Suprapubic skin (tissue), 3 donors: ENCODE measurements at regions not wholly inside any gene's neighbourhood (a gene's known extent, or its start where the extent isn't known, plus 50 kb on each side); places are given as distances from the start of the nearest gene placed in this dataset.

Source experiments
- POLR2A ChIP-seq, 2 donors: fragments of 450-650 bp; IDR thresholded peaks; one replicate each; pipeline ENCODE4 v1.6.1; 2017; ENCODE audit warnings: antibody characterized with exemption in 2 of 2, mild to moderate bottlenecking in 2 of 2, moderate library complexity in 2 of 2
- TF ChIP-seq, protein P1 (sequence below), 2 donors: fragments of 200-600 bp in 1 of 2; fragments of 450-650 bp in 1 of 2; sonication (generic) in 1 of 2; IDR thresholded peaks; one replicate each; pipeline ENCODE4 v1.5.1; 2016 to 2019; ENCODE audit warnings: antibody characterized with exemption in 2 of 2, mild to moderate bottlenecking in 1 of 2, moderate library complexity in 1 of 2

DNA sequence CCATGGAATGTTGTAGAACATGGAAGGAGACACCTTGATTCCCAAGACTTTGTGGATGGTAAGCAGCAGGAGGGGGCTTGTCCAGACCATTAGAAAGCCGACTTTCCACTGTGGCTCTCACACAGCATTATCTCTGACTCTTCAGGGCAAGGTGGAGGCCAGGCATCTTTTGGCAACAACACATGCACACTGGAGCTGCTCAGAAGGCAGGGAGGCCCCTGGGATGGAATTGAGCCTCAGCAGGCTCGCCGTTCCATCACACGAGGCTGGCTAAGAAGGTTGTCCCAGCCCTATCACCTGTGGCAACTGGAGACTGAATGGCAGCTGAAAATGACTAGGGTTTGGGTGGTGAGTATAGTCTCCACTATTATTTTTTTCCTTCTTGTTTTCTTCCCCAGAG, 76.3 kb upstream of the TMEM45B start:
- TF ChIP-seq, protein P1, sequence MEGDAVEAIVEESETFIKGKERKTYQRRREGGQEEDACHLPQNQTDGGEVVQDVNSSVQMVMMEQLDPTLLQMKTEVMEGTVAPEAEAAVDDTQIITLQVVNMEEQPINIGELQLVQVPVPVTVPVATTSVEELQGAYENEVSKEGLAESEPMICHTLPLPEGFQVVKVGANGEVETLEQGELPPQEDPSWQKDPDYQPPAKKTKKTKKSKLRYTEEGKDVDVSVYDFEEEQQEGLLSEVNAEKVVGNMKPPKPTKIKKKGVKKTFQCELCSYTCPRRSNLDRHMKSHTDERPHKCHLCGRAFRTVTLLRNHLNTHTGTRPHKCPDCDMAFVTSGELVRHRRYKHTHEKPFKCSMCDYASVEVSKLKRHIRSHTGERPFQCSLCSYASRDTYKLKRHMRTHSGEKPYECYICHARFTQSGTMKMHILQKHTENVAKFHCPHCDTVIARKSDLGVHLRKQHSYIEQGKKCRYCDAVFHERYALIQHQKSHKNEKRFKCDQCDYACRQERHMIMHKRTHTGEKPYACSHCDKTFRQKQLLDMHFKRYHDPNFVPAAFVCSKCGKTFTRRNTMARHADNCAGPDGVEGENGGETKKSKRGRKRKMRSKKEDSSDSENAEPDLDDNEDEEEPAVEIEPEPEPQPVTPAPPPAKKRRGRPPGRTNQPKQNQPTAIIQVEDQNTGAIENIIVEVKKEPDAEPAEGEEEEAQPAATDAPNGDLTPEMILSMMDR (IDR thresholded peaks at IDR 0.05), result no peak
- TF ChIP-seq POLR2A (IDR thresholded peaks at IDR 0.05), result no peak
